Heart right ventricle (tissue), 16 donors: ENCODE measurements at regions not wholly inside any gene's neighbourhood (a gene's known extent, or its start where the extent isn't known, plus 50 kb on each side); places are given as distances from the start of the nearest gene placed in this dataset.

Experiments used
- ATAC-seq, 8 donors: fragments of 200-7000 bp; cut with Tn5 transposase; one replicate each; pipeline ENCODE4 v1.9.1; 2020; ENCODE audit warnings: mild to moderate bottlenecking in 8 of 8, moderate library complexity in 8 of 8, moderate number of reproducible peaks in 1 of 8
- DNase-seq, 2 donors: peaks; one replicate each; pipeline ENCODE4 v3.0.0-alpha.2; 2020
- H3K27ac ChIP-seq, 10 donors: fragments of 200-600 bp; sonication (generic) in 2 of 10; one replicate each; pipeline versions ENCODE4 v1.5.0 to v1.8.0; 2020 to 2022; ENCODE audit warnings: mild to moderate bottlenecking in 3 of 10
- H3K27me3 ChIP-seq, 7 donors: fragments of 200-600 bp; one replicate each; pipeline ENCODE4 v1.8.0; 2021 to 2022; ENCODE audit warnings: mild to moderate bottlenecking in 2 of 7
- H3K36me3 ChIP-seq, 9 donors: fragments of 200-600 bp; sonication (generic) in 1 of 9; one replicate each; pipeline versions ENCODE4 v1.5.0 to v1.8.0; 2020 to 2022; ENCODE audit warnings: mild to moderate bottlenecking in 2 of 9
- H3K4me1 ChIP-seq, 9 donors: fragments of 200-600 bp; sonication (generic) in 1 of 9; one replicate each; pipeline versions ENCODE4 v1.5.0 to v1.8.0; 2020 to 2022; ENCODE audit warnings: mild to moderate bottlenecking in 4 of 9
- H3K4me3 ChIP-seq, 10 donors: fragments of 200-600 bp; sonication (generic) in 2 of 10; one replicate each; pipeline versions ENCODE4 v1.5.0 to v1.8.0; 2020 to 2022; ENCODE audit warnings: mild to moderate bottlenecking in 7 of 10, moderate library complexity in 2 of 10
- H3K9me3 ChIP-seq, 11 donors: fragments of 200-600 bp in 10 of 11; sonication (generic) in 2 of 11; one replicate each; pipeline versions ENCODE4 v1.5.0 to v1.8.0; 2013 to 2022; ENCODE audit warnings: mild to moderate bottlenecking in 2 of 11, control low read depth in 1 of 11, moderate library complexity in 1 of 11
- WGBS, 2 donors: extraction: QIAGEN DNeasy Blood & Tissue Kit; methylation state at CpG; one replicate each; pipeline ENCODE4 v1.1.7; 2013; ENCODE audit warnings: inconsistent platforms in 1 of 2; 5-methylcytosine and 5-hydroxymethylcytosine counted together
- intact Hi-C, 10 donors: fragments of 100-400 bp; cut with DNase I; formaldehyde crosslinking; loops; one replicate each; pipeline versions ENCODE4 v1.11.1 to v1.14.2; 2022
- TF ChIP-seq, protein P1 (sequence below), 9 donors: fragments of 200-600 bp; sonication (generic) in 2 of 9; IDR thresholded peaks; one replicate each; pipeline versions ENCODE4 v1.5.0 to v1.8.0; 2021 to 2022; ENCODE audit warnings: antibody characterized with exemption in 9 of 9, mild to moderate bottlenecking in 5 of 9, moderate library complexity in 1 of 9
- donor health status: Arrhythmogenic right ventricular cardiomyopathy.
- donor health status: ischemic (EF 13 %, LVEDD 7.1; RV severe dilation, severe dysfunction).
- donor health status: healthy with polysubstance abuse.
- donor health status: DM: no; HTN: yes; CAD: no.
- donor health status: DM: no; HTN: no; CAD: no.
- donor health status: ischemic (EF 25% LVEDD 6.9; RV normal size, moderate dysfunction).
- donor health status: ischemic (EF 25% LVEDD 5.7; RV mildly dilated, moderate dysfunction).
- donor health status: healthy.
- donor health status: DM: yes; HTN: yes; CAD: no.
- donor health status: Ischemic cardiomyopathy.
- donor health status: ischemic (EF 35%, LVEDD 5.7; RV mildly dilated, moderate dysfunction).
- donor health status: nonischemic (EF 11% LVEDD 7.7; RV severe dilation, severe dysfunction).
- donor health status: DM: yes; HTN: yes; CAD: no.
- donor health status: PGD.
- donor health status: ischemic (EF 29% LVEDD 5.4; RV normal size, mild dysfunction).
- donor health status: nonischemic (EF 23%, LVEDD 6.1; RV moderate dilation, normal function).

DNA sequence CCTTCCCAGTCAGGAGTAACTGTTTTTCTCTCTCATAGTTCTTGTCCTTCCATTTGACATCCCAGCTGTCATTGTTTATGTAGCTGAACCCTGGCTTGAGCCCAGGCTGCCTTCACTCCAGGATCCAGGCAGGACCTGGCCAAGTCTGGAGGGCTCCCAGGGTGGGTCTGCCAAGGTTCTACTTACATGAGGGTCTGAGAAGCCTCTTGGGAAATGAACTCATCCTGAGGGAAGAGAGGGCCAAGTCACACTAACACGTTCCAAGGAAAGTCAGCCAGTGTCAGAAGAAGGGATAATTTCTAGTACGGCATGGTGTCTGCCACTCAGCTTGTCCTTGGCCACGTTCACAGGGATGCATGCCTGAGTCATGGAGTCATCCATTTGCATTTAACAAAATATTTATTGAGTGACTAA, 54.8 kb upstream of the SRD5A3 start:
- peaks cover 0 to 9% (median 0%) of the 10 kb centered on the region in 9 donors for H3K4me1 ChIP-seq
- no peaks in the 10 kb centered on the region for H3K27me3 ChIP-seq
- TF ChIP-seq, protein P1, sequence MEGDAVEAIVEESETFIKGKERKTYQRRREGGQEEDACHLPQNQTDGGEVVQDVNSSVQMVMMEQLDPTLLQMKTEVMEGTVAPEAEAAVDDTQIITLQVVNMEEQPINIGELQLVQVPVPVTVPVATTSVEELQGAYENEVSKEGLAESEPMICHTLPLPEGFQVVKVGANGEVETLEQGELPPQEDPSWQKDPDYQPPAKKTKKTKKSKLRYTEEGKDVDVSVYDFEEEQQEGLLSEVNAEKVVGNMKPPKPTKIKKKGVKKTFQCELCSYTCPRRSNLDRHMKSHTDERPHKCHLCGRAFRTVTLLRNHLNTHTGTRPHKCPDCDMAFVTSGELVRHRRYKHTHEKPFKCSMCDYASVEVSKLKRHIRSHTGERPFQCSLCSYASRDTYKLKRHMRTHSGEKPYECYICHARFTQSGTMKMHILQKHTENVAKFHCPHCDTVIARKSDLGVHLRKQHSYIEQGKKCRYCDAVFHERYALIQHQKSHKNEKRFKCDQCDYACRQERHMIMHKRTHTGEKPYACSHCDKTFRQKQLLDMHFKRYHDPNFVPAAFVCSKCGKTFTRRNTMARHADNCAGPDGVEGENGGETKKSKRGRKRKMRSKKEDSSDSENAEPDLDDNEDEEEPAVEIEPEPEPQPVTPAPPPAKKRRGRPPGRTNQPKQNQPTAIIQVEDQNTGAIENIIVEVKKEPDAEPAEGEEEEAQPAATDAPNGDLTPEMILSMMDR (IDR thresholded peaks at IDR 0.05), result no peak
- WGBS, 2 donors, result 31 to 38% methylated on average over 3 of the region's 3 CpGs
- H3K9me3 ChIP-seq, result no peaks in the 10 kb centered on the region
- H3K4me3 ChIP-seq, result no peak overlapping the region
- ATAC-seq (peak in 7 of 8 donors; percentile 61 to 81 (median 74)), DNase-seq (peak; percentile 19 to 47)
- intact Hi-C loops, result loop anchor here in 1 of 10 donors (10.0 kb wide), 1 partner anchor 76 kb away; no protein-coding TSS in a partner anchor
- no peak overlapping the region for H3K27ac ChIP-seq
- H3K36me3 ChIP-seq, result no peaks in the 10 kb centered on the region

DNA sequence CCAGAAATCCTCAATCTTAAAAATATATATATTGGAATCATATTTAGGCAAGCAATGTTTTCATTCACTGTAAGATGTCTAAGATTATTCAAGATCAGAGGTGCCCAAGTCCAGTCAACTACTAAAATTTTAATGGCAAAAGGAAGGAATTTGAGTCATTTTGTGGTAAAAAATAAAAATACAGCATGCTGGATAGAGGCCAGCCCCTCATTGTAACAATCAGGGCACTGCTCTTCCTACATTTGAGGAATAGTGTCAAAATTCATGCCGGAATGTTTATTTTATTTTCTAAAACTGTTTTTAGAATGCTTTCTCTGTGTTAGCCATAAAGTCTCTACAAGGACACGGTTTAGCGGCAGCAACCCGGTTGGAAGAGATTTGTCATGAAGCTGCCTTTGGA, 49.9 kb upstream of the SRD5A3 start:
- Histone ChIP-seq H3K4me1 (peaks cover 0 to 4% (median 0%) of the 10 kb centered on the region in 9 donors), H3K27ac (no peak overlapping the region), H3K4me3 (no peak overlapping the region), H3K36me3 (no peaks in the 10 kb centered on the region), H3K9me3 (no peaks in the 10 kb centered on the region), H3K27me3 (no peaks in the 10 kb centered on the region)
- ATAC-seq (no peak), DNase-seq (no peak)
- TF ChIP-seq, protein P1 (IDR thresholded peaks at IDR 0.05), result no peak
- WGBS, 2 donors, result 87 to 90% methylated on average over 4 of the region's 4 CpGs
- intact Hi-C loops, result loop anchor here in 1 of 10 donors (10.0 kb wide), 1 partner anchor 81 kb away; no protein-coding TSS in a partner anchor
